Stimulated activated CD4-positive, alpha-beta T cell treated with anti-CD3 and anti-CD28 coated beads, Interleukin-12 subunit alpha, Interleukin-12 subunit beta, amount 100 ng/mL, for 4 hours (primary cell): ENCODE measurements at regions not wholly inside any gene's neighbourhood (a gene's known extent, or its start where the extent isn't known, plus 50 kb on each side); places are given as distances from the start of the nearest gene placed in this dataset.

ENCODE experiments used
- DNase-seq: peaks from one replicate; pipeline ENCODE4 v3.0.0-alpha.2; 2020

GRCh38 chr15:56868170-56868569 lies 50.3 kb upstream of the TCF12 start:
- no peak for DNase-seq

DNA sequence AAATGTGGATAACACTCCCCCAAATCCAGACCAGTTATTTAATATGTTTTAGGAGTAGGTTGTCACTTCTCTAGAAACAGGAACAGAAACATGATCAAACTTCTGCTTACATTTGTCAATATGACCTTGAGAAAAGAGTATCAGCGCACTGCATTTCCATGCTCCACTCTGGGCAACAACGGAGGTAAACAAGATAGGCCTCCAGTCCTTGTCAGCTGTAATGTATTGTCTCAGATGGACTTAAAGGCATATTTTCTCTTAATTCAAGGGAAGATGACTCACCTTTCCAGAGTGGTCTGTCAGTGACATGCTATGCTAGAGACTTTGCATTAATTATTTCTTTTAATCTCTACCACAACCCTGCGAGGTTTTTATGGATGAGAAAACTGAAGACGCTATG lies 51.6 kb upstream of the TCF12 start:
- no peak for DNase-seq

DNA sequence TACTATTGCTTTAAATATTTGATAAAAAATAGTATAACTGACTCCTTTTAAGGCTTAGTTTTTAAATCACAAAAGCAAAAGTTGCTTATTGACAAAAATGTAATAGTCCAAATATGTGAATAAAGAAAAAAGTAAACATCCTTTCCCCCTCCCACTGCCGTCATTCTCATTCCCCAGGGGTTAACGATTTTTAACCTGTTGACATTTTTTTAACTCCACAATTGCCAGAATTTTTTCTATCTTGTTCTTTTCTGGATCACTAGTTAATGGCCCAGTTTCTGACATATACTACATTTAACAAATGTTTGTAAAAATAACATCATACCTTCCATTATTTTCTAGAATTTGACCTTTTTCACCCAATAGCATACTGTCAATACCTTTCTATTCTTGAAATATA lies 60.6 kb upstream of the TCF12 start:
- no peak for DNase-seq

- no peak for DNase-seq
These were observed 61.5 kb upstream of the TCF12 start for GRCh38 chr15:56856934-56857333.

- DNase-seq, result no peak
These were observed 73.6 kb upstream of the TCF12 start for GRCh38 chr15:56844892-56845291.

DNA sequence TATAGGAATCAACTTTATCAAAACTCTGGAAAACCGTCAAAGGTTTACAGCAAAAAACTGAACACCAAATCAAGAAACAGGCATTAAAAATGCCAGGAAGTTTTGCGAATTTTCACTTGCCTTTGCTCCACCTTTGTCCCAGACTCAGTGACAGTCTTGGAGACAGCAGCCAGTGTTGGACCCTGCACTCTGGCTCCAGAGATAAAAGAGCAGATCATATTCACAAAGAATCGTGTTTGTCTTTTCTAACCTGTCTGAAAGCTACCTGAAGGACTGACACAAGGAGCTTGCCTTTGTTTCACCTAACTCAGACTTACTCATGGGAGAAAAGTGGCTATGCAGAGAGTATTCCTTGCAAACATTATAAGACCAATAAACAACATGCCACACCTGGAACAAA lies 74.0 kb upstream of the TCF12 start:
- DNase-seq, result no peak

GRCh38 chr15:56839641-56840040 lies 78.8 kb upstream of the TCF12 start:
- no peak for DNase-seq

DNA sequence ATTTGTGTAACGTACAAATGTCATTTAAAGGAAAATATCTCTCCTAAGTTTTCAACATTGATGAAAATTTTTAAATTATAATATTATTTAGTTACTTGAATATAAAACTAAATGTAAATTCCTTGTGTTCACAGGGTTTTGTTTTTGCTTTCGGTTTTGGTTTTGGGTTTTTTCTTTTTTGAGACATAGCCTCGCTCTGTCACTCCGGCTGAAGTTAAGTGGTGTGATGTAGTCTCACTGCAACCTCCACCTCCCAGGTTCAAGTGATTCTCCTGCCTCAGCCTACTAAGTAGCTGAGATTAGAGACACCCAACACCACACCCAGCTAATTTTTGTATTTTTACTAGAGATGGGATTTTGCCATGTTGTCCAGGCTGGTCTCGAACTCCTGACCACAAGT lies 79.3 kb upstream of the TCF12 start:
- no peak for DNase-seq

DNA sequence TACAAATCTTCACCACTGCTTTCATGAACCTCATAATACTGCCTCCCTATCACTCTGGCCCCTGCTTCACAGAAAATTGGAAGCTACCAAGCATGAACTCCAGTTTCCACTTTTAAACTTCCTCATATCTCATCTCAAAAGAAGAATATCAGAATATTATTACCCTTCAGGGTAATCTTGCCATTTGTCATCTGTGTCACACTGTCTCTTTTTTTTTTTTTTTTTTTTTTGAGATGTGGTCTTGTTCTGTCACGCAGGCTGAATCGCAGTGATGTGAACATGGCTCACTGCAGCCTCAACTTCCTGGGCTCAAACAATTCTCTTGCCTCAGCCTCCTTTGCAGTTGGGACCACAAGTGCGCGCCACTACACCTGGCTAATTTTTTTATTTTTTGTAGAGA lies 80.4 kb upstream of the TCF12 start:
- no peak for DNase-seq

- DNase-seq, result no peak
These were observed 81.2 kb upstream of the TCF12 start for GRCh38 chr15:56837273-56837672.

GRCh38 chr15:56835718-56836171 lies 82.7 kb upstream of the TCF12 start:
- DNase-seq, result no peak

DNA sequence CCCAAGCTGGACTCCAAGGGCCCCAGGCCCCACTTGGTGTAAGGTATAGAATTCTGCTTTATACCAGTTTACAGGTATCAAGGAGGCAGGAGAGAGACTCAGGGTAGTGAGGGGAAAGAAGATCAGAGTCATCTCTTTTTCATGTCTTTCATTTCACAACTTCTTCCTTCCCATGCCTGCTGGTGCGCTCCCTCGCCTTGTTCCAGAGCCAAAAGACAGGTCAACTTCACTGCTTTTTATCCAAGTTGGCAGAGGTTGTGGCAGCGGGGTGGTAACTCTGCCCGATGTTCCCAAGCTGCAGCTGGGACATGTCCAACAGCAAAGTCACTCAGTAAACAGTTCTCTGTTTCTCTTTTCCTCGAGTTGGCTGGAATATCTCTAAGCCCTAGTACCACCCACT lies 86.3 kb upstream of the TCF12 start:
- DNase-seq, result no peak

DNA sequence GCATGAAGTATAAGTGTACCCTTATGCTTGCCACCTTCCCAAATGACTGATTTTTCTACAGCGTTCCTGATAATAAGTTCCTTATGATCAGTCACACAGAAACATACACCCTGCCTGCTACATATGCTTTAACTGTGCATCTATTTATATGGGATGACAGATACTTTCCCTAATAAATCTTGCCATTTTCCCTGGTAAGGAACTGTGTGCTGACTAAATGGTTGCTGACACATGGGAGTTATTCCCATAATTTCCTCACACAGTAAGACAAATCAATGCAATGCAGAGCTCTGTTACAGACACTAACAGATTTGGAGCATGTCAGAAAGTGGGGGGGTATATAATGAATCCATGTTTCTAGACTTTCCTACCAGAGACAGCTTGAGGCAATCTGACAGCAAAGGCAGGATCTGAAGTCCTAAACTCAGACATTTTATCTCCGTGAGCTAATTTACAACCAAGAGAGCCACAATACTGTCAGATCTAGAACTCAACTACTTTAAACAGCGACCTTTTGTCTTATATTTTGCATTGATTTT lies 86.9 kb upstream of the TCF12 start:
- no peak for DNase-seq

DNA sequence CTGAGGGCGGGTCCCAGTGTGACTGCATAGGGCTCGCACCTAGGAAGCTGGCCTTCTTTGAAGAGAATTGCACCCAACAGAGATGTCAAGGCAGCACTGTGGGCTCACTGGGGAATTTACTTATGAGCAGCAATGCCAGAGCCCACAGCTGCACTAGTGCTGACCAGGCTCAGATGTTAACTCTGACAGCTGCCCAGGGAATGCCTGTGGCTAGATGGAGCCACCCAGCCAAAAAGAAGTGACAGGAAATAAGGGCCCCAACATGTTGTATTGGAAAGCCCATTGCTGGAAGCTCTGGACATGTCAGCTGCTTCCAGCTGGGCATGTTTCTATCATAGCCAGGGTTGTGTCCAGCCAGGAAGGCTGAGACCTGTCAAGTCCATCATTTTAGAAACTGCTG lies 90.9 kb upstream of the ZNF280D start:
- DNase-seq, result no peak

DNA sequence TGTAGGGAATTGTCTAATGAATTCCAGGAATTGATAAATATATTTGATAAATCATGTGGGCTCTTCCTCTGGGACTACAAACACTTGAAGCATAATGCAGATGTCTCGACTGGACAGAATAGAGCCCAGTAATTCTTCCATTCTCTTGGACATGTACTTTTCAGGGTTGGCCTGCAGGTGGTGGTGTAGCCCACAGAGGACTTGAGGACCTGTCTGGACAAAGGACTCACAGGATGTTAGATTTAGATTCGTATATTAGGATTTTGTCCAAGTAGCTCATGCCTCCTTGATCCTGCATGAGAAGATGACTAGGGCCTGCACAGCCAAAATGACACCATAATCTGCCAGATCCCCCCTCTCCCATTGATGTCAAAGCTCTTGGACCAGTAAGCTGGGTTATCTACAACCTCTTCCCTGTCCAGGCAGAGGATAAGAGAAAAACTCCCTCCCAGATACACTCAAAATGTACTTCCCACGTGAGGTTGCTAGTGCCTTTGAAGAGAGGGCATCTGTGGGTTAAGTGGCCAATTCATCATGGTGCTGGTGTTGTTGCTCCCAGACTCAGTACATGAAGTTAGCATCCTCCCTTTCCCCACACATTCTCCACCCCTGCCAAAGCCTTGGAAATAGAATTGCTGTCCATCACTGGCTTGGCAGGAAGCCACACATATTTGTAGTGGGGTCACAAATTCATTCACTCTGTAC lies 88.6 kb upstream of the ZNF280D start:
- peak; percentile 11 for DNase-seq

DNA sequence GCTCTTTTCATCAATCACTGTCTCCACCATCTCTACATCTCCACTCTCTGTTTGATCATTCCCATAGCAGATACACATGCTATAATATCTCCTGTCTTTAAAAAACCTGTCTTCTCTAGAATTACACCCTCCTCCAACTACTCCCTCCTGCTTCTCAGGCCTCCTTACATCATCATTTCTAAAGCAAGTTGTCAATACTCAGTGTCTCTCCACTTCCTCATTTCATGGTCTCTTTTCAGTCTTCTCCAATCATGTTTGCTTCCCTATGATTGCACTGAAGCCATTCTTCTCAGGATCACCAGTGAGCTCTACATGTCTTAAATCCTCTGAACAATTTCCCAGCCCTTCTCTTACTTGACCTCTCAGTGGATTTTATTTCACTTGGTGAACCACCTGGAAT lies 87.0 kb upstream of the ZNF280D start:
- no peak for DNase-seq

DNA sequence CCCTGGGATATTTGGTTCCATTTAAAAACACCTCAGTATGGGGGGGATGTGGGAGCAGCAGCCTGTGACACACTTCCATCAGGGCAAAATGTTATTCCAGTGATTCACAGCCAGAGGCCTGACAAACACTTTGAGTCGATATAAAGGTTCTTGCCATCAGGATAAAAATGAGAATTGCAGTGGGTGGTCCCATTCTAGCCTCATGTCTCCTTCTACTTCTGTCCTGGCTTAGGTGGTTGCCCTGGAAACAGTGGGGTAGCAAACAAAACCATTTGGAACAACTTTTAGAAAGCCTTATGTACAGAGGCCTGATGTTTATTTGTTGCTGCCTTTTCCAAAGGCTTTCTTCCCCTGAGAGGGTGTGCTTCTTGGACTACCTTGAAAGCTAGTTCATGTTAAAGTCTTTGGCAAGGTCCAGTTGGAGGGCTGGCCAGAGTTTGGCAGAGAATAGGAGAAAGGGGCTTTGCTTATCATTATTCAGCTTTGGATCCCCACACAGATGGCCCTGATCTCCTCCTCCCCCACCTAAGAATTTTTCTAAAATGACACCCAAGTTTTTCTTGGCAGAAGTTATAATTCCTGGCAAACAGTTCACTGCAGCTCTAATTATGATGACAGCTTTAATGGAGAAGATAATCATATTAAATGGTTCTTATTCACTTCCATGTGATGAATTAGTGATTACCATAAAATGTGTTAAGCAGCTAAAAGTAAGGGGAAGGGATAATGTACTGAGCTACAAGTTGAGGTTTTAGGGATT lies 84.2 kb upstream of the ZNF280D start:
- DNase-seq, result no peak

- no peak for DNase-seq
These were observed 83.5 kb upstream of the ZNF280D start for GRCh38 chr15:56816781-56817180.

DNA sequence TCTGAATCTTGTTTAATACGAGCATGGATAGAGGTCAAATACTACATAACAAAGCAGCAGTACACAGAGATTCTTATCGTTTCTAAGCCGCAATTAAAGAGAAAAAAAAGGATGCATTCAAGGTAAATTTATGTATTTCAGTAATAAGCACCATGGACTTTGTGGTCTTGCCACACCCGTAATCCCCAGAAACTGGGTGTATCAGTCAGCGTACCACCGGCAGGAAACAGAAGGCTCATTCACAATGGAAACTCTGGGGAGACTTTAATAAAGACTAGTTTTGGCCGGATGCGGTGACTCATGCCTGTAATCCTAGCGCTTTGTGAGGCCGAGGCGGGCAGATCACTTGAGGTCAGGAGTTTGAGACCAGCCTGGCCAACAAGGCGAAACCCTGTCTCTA lies 81.9 kb upstream of the ZNF280D start:
- DNase-seq, result no peak

DNA sequence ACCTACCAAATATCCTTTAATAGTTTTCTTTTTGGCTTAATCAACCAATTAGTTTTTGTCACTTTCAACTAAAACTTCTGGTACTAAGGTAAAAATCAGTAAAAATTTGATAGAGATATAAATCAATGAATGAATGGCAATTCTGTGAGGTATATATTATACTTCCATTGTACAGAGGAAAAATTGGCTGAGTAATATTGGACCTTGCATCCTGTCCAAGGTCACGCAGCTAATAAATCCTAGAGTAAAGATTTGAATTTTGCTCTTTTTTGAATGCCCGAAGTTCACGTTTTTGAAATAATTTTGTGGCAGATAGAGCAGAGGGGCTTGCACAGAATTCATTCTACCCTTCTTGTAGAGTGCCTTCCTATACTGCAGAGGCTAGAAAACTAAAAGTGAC lies 81.1 kb upstream of the ZNF280D start:
- no peak for DNase-seq

DNA sequence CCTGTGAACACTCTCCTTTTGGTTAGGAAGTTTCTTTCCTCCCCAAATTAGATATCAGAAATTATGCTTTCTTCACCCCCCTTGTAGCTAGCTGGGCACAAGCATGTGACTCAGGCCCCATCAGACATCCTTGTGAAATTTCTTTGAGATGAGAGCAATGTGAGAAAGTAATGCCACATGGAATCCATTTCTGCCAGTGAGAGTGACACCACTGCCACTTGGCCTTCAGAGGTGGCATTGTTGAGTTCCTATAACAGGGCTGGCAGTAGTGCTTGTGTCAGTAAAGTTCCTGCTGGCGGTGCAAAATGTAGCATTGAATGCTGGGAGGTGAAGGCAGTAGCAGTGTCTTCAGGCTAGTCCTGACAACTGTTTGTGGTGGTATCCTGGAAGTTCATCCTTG lies 80.7 kb upstream of the ZNF280D start:
- no peak for DNase-seq

- no peak for DNase-seq
These were observed 79.7 kb upstream of the ZNF280D start for GRCh38 chr15:56812961-56813360.

DNA sequence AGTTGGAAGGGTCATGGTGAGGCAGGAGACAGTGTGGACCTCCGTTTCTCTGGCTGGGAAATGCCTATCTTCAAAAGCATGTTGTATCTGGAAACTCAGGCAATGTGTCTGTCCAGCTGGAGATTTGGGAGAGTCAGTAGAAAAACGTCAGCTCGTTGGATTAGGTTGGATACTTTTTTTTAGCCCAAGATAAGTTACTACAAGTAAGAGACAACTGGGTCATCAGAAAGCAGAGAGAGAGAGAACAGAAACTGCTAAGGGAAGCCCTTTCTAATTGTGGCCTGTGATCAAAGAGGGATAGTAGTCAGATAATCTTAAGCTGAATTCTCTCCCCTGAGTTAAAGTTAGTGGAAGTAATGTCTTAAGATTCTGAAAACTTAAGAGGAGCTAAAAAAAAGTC lies 78.9 kb upstream of the ZNF280D start:
- no peak for DNase-seq

GRCh38 chr15:56811586-56811985 lies 78.3 kb upstream of the ZNF280D start:
- DNase-seq, result no peak

DNA sequence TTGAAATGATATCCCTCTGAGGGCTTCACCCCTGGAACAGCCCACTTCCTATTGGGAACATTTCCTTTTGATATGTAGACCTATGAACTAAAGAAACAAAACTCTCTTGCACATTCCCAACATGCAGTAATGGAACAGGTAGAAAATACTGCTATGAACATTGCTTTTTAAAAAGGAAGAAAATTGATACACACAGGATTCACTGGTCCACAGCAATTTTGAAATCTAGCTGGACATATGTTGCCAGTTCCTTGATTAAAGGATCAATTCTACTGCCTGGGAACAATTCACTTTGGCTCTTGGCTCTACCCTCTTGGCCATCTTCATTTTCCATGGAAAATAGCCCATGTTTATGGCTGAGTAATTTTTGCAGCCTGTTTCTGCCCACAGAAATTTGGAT lies 74.9 kb upstream of the ZNF280D start:
- DNase-seq, result no peak
